WTC11 (cell line): ENCODE measurements at regions not wholly inside any gene's neighbourhood (a gene's known extent, or its start where the extent isn't known, plus 50 kb on each side); places are given as distances from the start of the nearest gene placed in this dataset.
"Not testable (repeated sequence)": the region's sequence is repeated elsewhere in the genome, so short reads cannot be mapped to it uniquely, and the experiment has no call there.

Source experiments
- ATAC-seq: fragments of 200-7000 bp; cut with Tn5 transposase; 2 replicates; pipeline ENCODE4 v1.10.0; 2021; ENCODE audit warnings: mild to moderate bottlenecking, moderate library complexity
- CTCF ChIA-PET: fragments of 300-600 bp; sonication (Branson Sonifier 250); formaldehyde crosslinking; loops from one replicate; lab custom pipeline; 2021; ENCODE audit warnings: antibody characterized with exemption; lab: Charles Lee
- POLR2A ChIA-PET: fragments of 350-600 bp; sonication (Branson Sonifier 250); formaldehyde crosslinking; loops from one replicate; lab custom pipeline; 2021; ENCODE audit warnings: antibody characterized with exemption; lab: Charles Lee
- DNase-seq: peaks from one replicate; pipeline ENCODE4 v3.0.0; 2021; ENCODE audit warnings: low spot score
- H3K27ac Mint-ChIP-seq: 2 replicates; pipeline ENCODE4 v1.8.0; 2021; ENCODE audit warnings: mixed read lengths
- H3K27me3 Mint-ChIP-seq: 2 replicates; pipeline ENCODE4 v1.8.0; 2021; ENCODE audit warnings: low read depth, mild to moderate bottlenecking, moderate library complexity, mixed read lengths
- H3K36me3 Mint-ChIP-seq: 2 replicates; pipeline ENCODE4 v1.8.0; 2021; ENCODE audit warnings: mixed read lengths
- H3K4me1 Mint-ChIP-seq: 2 replicates; pipeline ENCODE4 v1.8.0; 2022; ENCODE audit warnings: mixed read lengths
- H3K4me3 Mint-ChIP-seq: 2 replicates; pipeline ENCODE4 v1.8.0; 2021; ENCODE audit warnings: mild to moderate bottlenecking, moderate library complexity, mixed read lengths
- H3K9me3 Mint-ChIP-seq: 2 replicates; pipeline ENCODE4 v1.8.0; 2021; ENCODE audit warnings: mixed read lengths
- CREB1 ChIP-seq: sonication (generic); formaldehyde crosslinking; IDR thresholded peaks from 2 replicates; pipeline ENCODE4 v1.8.0; 2023; ENCODE audit warnings: mild to moderate bottlenecking, missing genetic modification reagents
- EMX1 ChIP-seq: fragments of 250-450 bp; sonication (Bioruptor Pico); IDR thresholded peaks from 2 replicates; pipeline ENCODE4 v1.8.0; 2021; ENCODE audit warnings: mild to moderate bottlenecking
- JAZF1 ChIP-seq: fragments of 250-450 bp; sonication (Bioruptor Pico); IDR thresholded peaks from 2 replicates; pipeline ENCODE4 v1.9.0; 2021; ENCODE audit warnings: moderate library complexity, mild to moderate bottlenecking, inconsistent platforms
- SP1 ChIP-seq: sonication (generic); formaldehyde crosslinking; conservative IDR thresholded peaks from 2 replicates; pipeline ENCODE4 v1.8.1; 2022; ENCODE audit warnings: missing genetic modification reagents
- TEAD4 ChIP-seq: sonication (generic); formaldehyde crosslinking; IDR thresholded peaks from 2 replicates; pipeline ENCODE4 v1.8.0; 2022; ENCODE audit warnings: mild to moderate bottlenecking, missing genetic modification reagents
- ZNF138 ChIP-seq: sonication (generic); formaldehyde crosslinking; conservative IDR thresholded peaks from 2 replicates; pipeline ENCODE4 v1.8.1; 2022; ENCODE audit warnings: mild to moderate bottlenecking, moderate library complexity, missing genetic modification reagents
- TF ChIP-seq, protein P1 (sequence below): sonication (generic); formaldehyde crosslinking; IDR thresholded peaks from 2 replicates; pipeline ENCODE4 v1.8.0; 2023; ENCODE audit warnings: mild to moderate bottlenecking, missing genetic modification reagents
- TF ChIP-seq, protein P2 (sequence below): sonication (generic); formaldehyde crosslinking; IDR thresholded peaks from 2 replicates; pipeline ENCODE4 v1.8.0; 2023; ENCODE audit warnings: missing genetic modification reagents
- TF ChIP-seq, protein P3 (sequence below): fragments of 250-450 bp; sonication (Bioruptor Pico); IDR thresholded peaks from 2 replicates; pipeline ENCODE4 v1.9.0; 2021; ENCODE audit warnings: mild to moderate bottlenecking, borderline replicate concordance
- TF ChIP-seq, protein P4 (sequence below): sonication (generic); formaldehyde crosslinking; conservative IDR thresholded peaks from 2 replicates; pipeline ENCODE4 v1.8.1; 2023; ENCODE audit warnings: mild to moderate bottlenecking, low read depth, missing genetic modification reagents, moderate library complexity
- TF ChIP-seq, protein P5 (sequence below): sonication (generic); formaldehyde crosslinking; IDR thresholded peaks from 2 replicates; pipeline ENCODE4 v1.8.0; 2022; ENCODE audit warnings: missing genetic modification reagents
- TF ChIP-seq, protein P6 (sequence below): sonication (generic); formaldehyde crosslinking; IDR thresholded peaks from 2 replicates; pipeline ENCODE4 v1.8.1; 2022; ENCODE audit warnings: mild to moderate bottlenecking, moderate library complexity, missing genetic modification reagents

DNA sequence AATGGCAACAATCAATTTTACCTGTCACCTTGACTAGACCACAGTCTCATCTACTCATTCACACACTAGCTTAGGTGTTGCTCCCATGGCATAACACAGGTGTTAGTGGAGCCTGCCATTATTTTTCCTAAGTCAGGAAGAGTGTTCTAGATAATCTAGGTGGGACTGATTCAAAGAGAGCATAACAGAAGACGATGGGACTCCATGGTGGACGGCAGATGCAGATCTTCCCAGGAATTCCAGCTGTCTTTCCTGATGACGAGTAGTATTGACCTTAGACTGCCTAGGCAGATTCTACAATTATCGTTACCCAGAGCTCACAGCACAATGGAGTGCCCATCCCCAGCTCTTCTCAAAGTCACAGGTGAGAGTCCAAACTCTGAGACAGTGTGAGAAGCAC is 589.0 kb downstream of the TMEM121 start (continued):
- TF ChIP-seq, protein P1, sequence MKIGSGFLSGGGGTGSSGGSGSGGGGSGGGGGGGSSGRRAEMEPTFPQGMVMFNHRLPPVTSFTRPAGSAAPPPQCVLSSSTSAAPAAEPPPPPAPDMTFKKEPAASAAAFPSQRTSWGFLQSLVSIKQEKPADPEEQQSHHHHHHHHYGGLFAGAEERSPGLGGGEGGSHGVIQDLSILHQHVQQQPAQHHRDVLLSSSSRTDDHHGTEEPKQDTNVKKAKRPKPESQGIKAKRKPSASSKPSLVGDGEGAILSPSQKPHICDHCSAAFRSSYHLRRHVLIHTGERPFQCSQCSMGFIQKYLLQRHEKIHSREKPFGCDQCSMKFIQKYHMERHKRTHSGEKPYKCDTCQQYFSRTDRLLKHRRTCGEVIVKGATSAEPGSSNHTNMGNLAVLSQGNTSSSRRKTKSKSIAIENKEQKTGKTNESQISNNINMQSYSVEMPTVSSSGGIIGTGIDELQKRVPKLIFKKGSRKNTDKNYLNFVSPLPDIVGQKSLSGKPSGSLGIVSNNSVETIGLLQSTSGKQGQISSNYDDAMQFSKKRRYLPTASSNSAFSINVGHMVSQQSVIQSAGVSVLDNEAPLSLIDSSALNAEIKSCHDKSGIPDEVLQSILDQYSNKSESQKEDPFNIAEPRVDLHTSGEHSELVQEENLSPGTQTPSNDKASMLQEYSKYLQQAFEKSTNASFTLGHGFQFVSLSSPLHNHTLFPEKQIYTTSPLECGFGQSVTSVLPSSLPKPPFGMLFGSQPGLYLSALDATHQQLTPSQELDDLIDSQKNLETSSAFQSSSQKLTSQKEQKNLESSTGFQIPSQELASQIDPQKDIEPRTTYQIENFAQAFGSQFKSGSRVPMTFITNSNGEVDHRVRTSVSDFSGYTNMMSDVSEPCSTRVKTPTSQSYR (CRISPR knock-in tag), result no peak
- TF ChIP-seq, protein P2, sequence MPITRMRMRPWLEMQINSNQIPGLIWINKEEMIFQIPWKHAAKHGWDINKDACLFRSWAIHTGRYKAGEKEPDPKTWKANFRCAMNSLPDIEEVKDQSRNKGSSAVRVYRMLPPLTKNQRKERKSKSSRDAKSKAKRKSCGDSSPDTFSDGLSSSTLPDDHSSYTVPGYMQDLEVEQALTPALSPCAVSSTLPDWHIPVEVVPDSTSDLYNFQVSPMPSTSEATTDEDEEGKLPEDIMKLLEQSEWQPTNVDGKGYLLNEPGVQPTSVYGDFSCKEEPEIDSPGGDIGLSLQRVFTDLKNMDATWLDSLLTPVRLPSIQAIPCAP (CRISPR knock-in tag), result no peak
- TF ChIP-seq EMX1 (CRISPR knock-in tag), result no peak
- no peak for TF ChIP-seq JAZF1
- no peak for TF ChIP-seq TEAD4 (CRISPR knock-in tag)
- TF ChIP-seq, protein P3, sequence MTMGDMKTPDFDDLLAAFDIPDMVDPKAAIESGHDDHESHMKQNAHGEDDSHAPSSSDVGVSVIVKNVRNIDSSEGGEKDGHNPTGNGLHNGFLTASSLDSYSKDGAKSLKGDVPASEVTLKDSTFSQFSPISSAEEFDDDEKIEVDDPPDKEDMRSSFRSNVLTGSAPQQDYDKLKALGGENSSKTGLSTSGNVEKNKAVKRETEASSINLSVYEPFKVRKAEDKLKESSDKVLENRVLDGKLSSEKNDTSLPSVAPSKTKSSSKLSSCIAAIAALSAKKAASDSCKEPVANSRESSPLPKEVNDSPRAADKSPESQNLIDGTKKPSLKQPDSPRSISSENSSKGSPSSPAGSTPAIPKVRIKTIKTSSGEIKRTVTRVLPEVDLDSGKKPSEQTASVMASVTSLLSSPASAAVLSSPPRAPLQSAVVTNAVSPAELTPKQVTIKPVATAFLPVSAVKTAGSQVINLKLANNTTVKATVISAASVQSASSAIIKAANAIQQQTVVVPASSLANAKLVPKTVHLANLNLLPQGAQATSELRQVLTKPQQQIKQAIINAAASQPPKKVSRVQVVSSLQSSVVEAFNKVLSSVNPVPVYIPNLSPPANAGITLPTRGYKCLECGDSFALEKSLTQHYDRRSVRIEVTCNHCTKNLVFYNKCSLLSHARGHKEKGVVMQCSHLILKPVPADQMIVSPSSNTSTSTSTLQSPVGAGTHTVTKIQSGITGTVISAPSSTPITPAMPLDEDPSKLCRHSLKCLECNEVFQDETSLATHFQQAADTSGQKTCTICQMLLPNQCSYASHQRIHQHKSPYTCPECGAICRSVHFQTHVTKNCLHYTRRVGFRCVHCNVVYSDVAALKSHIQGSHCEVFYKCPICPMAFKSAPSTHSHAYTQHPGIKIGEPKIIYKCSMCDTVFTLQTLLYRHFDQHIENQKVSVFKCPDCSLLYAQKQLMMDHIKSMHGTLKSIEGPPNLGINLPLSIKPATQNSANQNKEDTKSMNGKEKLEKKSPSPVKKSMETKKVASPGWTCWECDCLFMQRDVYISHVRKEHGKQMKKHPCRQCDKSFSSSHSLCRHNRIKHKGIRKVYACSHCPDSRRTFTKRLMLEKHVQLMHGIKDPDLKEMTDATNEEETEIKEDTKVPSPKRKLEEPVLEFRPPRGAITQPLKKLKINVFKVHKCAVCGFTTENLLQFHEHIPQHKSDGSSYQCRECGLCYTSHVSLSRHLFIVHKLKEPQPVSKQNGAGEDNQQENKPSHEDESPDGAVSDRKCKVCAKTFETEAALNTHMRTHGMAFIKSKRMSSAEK (CRISPR knock-in tag), result no peak

DNA sequence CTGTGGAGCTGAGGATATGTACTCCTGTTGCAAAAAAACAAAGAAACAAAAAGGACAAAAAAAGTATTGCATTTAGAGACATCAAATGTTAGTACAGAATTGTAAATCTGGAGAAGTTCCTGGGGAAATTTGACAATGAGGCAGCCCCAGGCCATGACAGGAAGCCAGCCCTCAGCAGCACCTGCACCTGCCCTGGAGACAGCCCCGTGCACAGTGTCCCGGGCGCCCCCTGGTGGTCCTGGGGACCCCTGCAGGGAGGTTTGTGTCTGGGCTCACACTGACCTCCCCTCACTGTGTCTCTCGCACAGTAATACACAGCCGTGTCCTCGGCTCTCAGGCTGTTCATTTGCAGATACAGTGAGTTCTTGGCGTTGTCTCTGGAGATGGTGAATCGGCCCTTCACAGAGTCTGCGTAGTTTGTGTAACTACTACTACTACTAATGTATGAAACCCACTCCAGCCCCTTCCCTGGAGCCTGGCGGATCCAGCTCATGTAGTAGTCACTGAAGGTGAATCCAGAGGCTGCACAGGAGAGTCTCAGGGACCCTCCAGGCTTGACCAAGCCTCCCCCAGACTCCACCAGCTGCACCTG is 590.1 kb downstream of the TMEM121 start:
- POLR2A ChIA-PET, CTCF ChIA-PET, ATAC-seq, H3K27me3 Mint-ChIP-seq, H3K27ac Mint-ChIP-seq, H3K4me3 Mint-ChIP-seq, DNase-seq, H3K4me1 Mint-ChIP-seq: not testable (repeated sequence)
- H3K36me3 Mint-ChIP-seq, result peaks cover 48% of the 10 kb centered on the region
- H3K9me3 Mint-ChIP-seq, result peaks cover 55% of the 10 kb centered on the region

DNA sequence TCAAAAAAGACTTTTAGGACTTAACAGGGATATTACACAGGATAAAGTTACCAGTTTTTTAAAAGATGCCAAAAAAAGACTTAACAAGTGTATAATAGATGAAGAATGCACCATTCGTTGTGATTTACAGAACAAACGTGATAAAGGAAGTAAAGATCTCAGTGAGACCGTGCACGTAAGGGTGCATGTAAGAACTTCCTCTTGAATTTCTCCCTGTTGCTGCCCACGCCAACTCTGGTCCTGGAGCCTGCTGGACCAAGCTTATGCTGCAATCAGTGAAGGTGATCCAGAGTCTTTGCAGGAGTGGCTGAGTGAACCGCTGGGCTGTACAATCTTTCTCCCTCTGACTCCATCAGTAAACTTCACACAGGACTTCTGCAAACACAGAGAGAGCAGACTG is 593.7 kb downstream of the TMEM121 start:
- H3K27ac Mint-ChIP-seq, result no peak overlapping the region
- TF ChIP-seq, protein P4, sequence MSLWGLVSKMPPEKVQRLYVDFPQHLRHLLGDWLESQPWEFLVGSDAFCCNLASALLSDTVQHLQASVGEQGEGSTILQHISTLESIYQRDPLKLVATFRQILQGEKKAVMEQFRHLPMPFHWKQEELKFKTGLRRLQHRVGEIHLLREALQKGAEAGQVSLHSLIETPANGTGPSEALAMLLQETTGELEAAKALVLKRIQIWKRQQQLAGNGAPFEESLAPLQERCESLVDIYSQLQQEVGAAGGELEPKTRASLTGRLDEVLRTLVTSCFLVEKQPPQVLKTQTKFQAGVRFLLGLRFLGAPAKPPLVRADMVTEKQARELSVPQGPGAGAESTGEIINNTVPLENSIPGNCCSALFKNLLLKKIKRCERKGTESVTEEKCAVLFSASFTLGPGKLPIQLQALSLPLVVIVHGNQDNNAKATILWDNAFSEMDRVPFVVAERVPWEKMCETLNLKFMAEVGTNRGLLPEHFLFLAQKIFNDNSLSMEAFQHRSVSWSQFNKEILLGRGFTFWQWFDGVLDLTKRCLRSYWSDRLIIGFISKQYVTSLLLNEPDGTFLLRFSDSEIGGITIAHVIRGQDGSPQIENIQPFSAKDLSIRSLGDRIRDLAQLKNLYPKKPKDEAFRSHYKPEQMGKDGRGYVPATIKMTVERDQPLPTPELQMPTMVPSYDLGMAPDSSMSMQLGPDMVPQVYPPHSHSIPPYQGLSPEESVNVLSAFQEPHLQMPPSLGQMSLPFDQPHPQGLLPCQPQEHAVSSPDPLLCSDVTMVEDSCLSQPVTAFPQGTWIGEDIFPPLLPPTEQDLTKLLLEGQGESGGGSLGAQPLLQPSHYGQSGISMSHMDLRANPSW (CRISPR knock-in tag), result no peak
- TF ChIP-seq SP1 (CRISPR knock-in tag) (no peak), ZNF138 (CRISPR knock-in tag) (no peak), CREB1 (no peak)
- TF ChIP-seq, protein P1 (CRISPR knock-in tag), result no peak
- TF ChIP-seq, protein P5, sequence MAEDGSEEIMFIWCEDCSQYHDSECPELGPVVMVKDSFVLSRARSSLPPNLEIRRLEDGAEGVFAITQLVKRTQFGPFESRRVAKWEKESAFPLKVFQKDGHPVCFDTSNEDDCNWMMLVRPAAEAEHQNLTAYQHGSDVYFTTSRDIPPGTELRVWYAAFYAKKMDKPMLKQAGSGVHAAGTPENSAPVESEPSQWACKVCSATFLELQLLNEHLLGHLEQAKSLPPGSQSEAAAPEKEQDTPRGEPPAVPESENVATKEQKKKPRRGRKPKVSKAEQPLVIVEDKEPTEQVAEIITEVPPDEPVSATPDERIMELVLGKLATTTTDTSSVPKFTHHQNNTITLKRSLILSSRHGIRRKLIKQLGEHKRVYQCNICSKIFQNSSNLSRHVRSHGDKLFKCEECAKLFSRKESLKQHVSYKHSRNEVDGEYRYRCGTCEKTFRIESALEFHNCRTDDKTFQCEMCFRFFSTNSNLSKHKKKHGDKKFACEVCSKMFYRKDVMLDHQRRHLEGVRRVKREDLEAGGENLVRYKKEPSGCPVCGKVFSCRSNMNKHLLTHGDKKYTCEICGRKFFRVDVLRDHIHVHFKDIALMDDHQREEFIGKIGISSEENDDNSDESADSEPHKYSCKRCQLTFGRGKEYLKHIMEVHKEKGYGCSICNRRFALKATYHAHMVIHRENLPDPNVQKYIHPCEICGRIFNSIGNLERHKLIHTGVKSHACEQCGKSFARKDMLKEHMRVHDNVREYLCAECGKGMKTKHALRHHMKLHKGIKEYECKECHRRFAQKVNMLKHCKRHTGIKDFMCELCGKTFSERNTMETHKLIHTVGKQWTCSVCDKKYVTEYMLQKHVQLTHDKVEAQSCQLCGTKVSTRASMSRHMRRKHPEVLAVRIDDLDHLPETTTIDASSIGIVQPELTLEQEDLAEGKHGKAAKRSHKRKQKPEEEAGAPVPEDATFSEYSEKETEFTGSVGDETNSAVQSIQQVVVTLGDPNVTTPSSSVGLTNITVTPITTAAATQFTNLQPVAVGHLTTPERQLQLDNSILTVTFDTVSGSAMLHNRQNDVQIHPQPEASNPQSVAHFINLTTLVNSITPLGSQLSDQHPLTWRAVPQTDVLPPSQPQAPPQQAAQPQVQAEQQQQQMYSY (CRISPR knock-in tag), result no peak
- TF ChIP-seq, protein P6, sequence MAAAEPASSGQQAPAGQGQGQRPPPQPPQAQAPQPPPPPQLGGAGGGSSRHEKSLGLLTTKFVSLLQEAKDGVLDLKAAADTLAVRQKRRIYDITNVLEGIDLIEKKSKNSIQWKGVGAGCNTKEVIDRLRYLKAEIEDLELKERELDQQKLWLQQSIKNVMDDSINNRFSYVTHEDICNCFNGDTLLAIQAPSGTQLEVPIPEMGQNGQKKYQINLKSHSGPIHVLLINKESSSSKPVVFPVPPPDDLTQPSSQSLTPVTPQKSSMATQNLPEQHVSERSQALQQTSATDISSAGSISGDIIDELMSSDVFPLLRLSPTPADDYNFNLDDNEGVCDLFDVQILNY (CRISPR knock-in tag), result no peak

More for the DNA sequence above, 593.7 kb downstream of the TMEM121 start:
- peaks cover 9% of the 10 kb centered on the region; the same call in 1 of the 2 replicates for H3K27me3 Mint-ChIP-seq
- ChIA-PET POLR2A (no interaction called here), CTCF (no interaction called here)
- H3K4me3 Mint-ChIP-seq, result no peak overlapping the region
- H3K36me3 Mint-ChIP-seq, result peaks cover 74% of the 10 kb centered on the region
- H3K4me1 Mint-ChIP-seq, result no peaks in the 10 kb centered on the region
- peaks cover 83% of the 10 kb centered on the region for H3K9me3 Mint-ChIP-seq
- DNase-seq (no peak), ATAC-seq (no peak)
